ENCODE measurements at regions not wholly inside any gene's neighbourhood (a gene's known extent, or its start where the extent isn't known, plus 50 kb on each side); places are given as distances from the start of the nearest gene placed in this dataset.

DNA sequence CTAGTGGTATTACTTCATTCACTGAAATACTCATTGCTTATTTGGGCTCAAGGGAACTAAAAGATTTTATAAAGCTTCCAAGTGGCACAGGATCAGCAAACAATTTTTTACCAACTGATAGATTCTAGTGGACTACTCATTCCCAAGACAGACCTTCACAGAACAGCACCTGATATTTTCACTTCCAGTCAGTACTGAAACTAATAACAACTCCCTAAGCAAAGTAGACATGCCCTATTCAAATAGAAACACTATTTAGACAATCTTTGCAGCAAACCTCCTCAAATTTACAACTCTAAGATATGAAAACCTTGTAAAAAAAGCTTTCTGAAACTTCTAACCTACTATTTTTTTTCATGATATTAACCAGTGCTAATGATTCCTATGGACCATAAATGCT lies 2345.8 kb downstream of the LRRC4C start:
- BruUV-seq (replicated peaks), result no TSS peak
- intact Hi-C loops (cut with micrococcal nuclease; ENCODE audit: unreplicated experiment), result no loop called here
- TF ChIP-seq, protein P1, sequence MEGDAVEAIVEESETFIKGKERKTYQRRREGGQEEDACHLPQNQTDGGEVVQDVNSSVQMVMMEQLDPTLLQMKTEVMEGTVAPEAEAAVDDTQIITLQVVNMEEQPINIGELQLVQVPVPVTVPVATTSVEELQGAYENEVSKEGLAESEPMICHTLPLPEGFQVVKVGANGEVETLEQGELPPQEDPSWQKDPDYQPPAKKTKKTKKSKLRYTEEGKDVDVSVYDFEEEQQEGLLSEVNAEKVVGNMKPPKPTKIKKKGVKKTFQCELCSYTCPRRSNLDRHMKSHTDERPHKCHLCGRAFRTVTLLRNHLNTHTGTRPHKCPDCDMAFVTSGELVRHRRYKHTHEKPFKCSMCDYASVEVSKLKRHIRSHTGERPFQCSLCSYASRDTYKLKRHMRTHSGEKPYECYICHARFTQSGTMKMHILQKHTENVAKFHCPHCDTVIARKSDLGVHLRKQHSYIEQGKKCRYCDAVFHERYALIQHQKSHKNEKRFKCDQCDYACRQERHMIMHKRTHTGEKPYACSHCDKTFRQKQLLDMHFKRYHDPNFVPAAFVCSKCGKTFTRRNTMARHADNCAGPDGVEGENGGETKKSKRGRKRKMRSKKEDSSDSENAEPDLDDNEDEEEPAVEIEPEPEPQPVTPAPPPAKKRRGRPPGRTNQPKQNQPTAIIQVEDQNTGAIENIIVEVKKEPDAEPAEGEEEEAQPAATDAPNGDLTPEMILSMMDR (IDR thresholded peaks at IDR 0.05; ENCODE audit: unreplicated experiment), result no peak
- Mint-ChIP-seq H3K27me3 (ENCODE audit: unreplicated experiment) (no peaks in the 10 kb centered on the region), H3K9me3 (ENCODE audit: low read depth, unreplicated experiment) (peaks cover 18% of the 10 kb centered on the region), H3K4me3 (ENCODE audit: low read depth, unreplicated experiment) (no peak overlapping the region), H3K27ac (ENCODE audit: unreplicated experiment) (no peak overlapping the region), H3K36me3 (ENCODE audit: insufficient read depth, unreplicated experiment) (no peaks in the 10 kb centered on the region), H3K4me1 (ENCODE audit: low read depth, unreplicated experiment) (no peaks in the 10 kb centered on the region)
- no peak for DNase-seq
- CTCF ChIA-PET, result no interaction called here

DNA sequence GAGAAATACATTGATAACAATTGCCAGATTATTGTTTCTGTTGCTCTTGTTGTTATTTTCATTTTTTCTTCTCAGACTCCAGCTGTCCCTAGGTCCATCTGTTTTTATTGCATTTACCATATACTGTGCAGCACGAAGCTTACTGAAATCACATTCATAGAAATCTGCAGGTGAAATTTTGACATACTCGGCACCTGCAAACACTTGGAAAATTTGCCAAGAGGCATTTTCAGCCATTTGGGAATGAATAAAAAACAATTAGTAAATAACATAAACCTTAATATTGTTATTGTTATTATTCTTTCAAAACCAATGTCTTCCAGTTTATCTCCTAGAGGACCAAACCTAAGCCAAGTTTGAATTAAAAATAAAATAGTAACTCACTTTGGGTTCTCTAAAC lies 2357.2 kb downstream of the LRRC4C start:
- BruUV-seq (replicated peaks), result no TSS peak
- Mint-ChIP-seq H3K27me3 (ENCODE audit: unreplicated experiment) (no peaks in the 10 kb centered on the region), H3K27ac (ENCODE audit: unreplicated experiment) (no peak overlapping the region), H3K36me3 (ENCODE audit: insufficient read depth, unreplicated experiment) (no peaks in the 10 kb centered on the region), H3K9me3 (ENCODE audit: low read depth, unreplicated experiment) (peaks cover 3% of the 10 kb centered on the region), H3K4me3 (ENCODE audit: low read depth, unreplicated experiment) (no peak overlapping the region), H3K4me1 (ENCODE audit: low read depth, unreplicated experiment) (no peaks in the 10 kb centered on the region)
- DNase-seq, result no peak
- intact Hi-C loops (cut with micrococcal nuclease; ENCODE audit: unreplicated experiment), result no loop called here
- TF ChIP-seq, protein P1 (IDR thresholded peaks at IDR 0.05; ENCODE audit: unreplicated experiment), result no peak
- CTCF ChIA-PET, result no interaction called here

DNA sequence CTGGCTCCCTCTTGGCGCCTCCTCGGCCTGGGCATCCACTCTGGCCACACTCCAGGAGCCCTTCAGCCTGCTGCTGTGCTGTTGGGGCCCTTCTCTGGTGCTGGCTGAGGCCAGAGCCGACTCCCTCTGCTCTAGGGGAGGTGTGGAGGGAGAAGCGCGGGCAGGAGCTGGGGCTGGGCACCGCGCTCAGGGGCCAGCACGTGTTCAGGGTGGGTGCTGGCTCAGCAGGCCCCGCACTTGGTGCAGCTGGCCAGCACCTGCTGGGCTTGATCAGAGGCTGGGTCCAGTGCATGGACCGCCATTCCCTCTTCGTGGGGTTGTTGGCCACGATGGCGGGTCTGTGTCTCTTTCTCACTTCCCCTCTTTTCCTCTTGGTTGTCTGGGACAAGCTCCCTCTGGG lies 2381.0 kb downstream of the LRRC4C start:
- Mint-ChIP-seq H3K36me3 (ENCODE audit: insufficient read depth, unreplicated experiment) (peaks cover 4% of the 10 kb centered on the region), H3K27ac (ENCODE audit: unreplicated experiment) (no peak overlapping the region), H3K9me3 (ENCODE audit: low read depth, unreplicated experiment) (peaks cover 17% of the 10 kb centered on the region), H3K4me3 (ENCODE audit: low read depth, unreplicated experiment) (no peak overlapping the region), H3K27me3 (ENCODE audit: unreplicated experiment) (no peaks in the 10 kb centered on the region), H3K4me1 (ENCODE audit: low read depth, unreplicated experiment) (no peaks in the 10 kb centered on the region)
- BruUV-seq (replicated peaks), result no TSS peak
- CTCF ChIA-PET, result no interaction called here
- intact Hi-C loops (cut with micrococcal nuclease; ENCODE audit: unreplicated experiment), result no loop called here
- TF ChIP-seq, protein P1 (IDR thresholded peaks at IDR 0.05; ENCODE audit: unreplicated experiment), result no peak
- DNase-seq, result no peak

DNA sequence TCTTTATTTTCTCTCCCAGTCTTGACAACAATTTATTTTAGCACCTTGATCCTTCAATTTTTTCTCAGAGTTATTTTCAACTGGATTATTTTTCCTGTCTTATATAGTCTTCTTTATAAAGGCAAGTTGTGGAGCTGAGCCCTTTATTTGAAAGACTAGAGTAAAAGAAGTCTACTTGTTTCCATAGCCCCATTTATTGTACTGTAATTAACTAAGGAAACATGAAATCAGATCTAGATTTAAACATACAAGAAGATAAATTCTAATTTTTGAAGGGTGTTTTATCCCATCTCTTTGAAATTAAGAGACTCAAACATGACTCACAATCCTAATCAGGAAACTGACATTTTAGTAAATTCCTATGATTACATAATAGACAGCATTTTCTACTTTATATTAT lies 2421.8 kb downstream of the LRRC4C start:
- Mint-ChIP-seq H3K4me1 (ENCODE audit: low read depth, unreplicated experiment) (no peaks in the 10 kb centered on the region), H3K4me3 (ENCODE audit: low read depth, unreplicated experiment) (no peak overlapping the region), H3K36me3 (ENCODE audit: insufficient read depth, unreplicated experiment) (no peaks in the 10 kb centered on the region), H3K27me3 (ENCODE audit: unreplicated experiment) (no peaks in the 10 kb centered on the region), H3K27ac (ENCODE audit: unreplicated experiment) (no peak overlapping the region), H3K9me3 (ENCODE audit: low read depth, unreplicated experiment) (peaks cover 12% of the 10 kb centered on the region)
- BruUV-seq (replicated peaks), result no TSS peak
- CTCF ChIA-PET, result no interaction called here
- TF ChIP-seq, protein P1 (IDR thresholded peaks at IDR 0.05; ENCODE audit: unreplicated experiment), result no peak
- no peak for DNase-seq
- intact Hi-C loops (cut with micrococcal nuclease; ENCODE audit: unreplicated experiment), result no loop called here

DNA sequence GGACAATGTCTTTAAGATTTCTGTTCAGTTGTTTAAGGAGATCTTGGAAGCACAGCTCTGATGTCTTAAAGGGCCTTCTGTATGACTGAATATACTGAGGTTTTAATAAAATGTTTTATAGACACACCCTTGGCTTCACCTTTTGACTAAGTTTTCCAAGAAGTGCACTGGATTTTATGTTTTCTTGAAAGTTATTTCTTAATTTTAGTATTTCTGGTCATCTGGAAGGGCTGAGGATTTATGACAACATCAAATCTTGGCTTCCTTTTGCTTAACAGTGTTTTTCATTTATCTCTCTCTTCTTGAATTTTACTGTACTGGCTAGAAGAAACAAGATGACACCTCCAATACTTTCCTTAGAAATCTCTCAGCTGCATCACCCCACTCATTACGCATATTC lies 2423.4 kb downstream of the LRRC4C start:
- no TSS peak for BruUV-seq (replicated peaks)
- CTCF ChIA-PET, result no interaction called here
- no peak for DNase-seq
- intact Hi-C loops (cut with micrococcal nuclease; ENCODE audit: unreplicated experiment), result no loop called here
- H3K9me3 Mint-ChIP-seq (ENCODE audit: low read depth, unreplicated experiment), result peaks cover 6% of the 10 kb centered on the region
- no peak overlapping the region for H3K27ac Mint-ChIP-seq (ENCODE audit: unreplicated experiment)
- TF ChIP-seq, protein P1 (IDR thresholded peaks at IDR 0.05; ENCODE audit: unreplicated experiment), result no peak
- H3K27me3 Mint-ChIP-seq (ENCODE audit: unreplicated experiment), result no peaks in the 10 kb centered on the region
- no peak overlapping the region for H3K4me3 Mint-ChIP-seq (ENCODE audit: low read depth, unreplicated experiment)
- H3K4me1 Mint-ChIP-seq (ENCODE audit: low read depth, unreplicated experiment), result no peaks in the 10 kb centered on the region
- no peaks in the 10 kb centered on the region for H3K36me3 Mint-ChIP-seq (ENCODE audit: insufficient read depth, unreplicated experiment)

Data from Calu3 (cell line).